ENCODE measurements at regions not wholly inside any gene's neighbourhood (a gene's known extent, or its start where the extent isn't known, plus 50 kb on each side); places are given as distances from the start of the nearest gene placed in this dataset.
"Not testable (repeated sequence)": the region's sequence is repeated elsewhere in the genome, so short reads cannot be mapped to it uniquely, and the experiment has no call there.

- DNase-seq: no peak
Measured at GRCh38 chr2:61774351-61774750, 79.5 kb downstream of the FAM161A start.

GRCh38 chr2:61771904-61772845 lies 81.7 kb downstream of the FAM161A start:
- no peak for DNase-seq

- no peak for DNase-seq
Measured at GRCh38 chr2:61770746-61771145, 83.1 kb downstream of the FAM161A start.

- no peak for DNase-seq
Measured at GRCh38 chr2:61770298-61770697, 83.6 kb downstream of the FAM161A start.

- no peak for DNase-seq
Measured at GRCh38 chr2:61769093-61769675, 84.7 kb downstream of the FAM161A start.

- peak; percentile 95 for DNase-seq
Measured at GRCh38 chr2:61764035-61764800, 89.6 kb downstream of the FAM161A start.

- no peak for DNase-seq
Measured at GRCh38 chr2:61763605-61764034, 90.2 kb downstream of the FAM161A start.

- DNase-seq: no peak
Measured at GRCh38 chr2:61762292-61762691, 91.6 kb downstream of the FAM161A start.

GRCh38 chr2:61759718-61760117 lies 94.1 kb downstream of the FAM161A start:
- no peak for DNase-seq

- no peak for DNase-seq
Measured at GRCh38 chr2:61759005-61759404, 94.9 kb downstream of the FAM161A start.

- no peak for DNase-seq
Measured at GRCh38 chr2:61758159-61758558, 95.7 kb downstream of the FAM161A start.

GRCh38 chr2:61753512-61753911 lies 100.3 kb downstream of the FAM161A start:
- no peak for DNase-seq

GRCh38 chr2:61750624-61751023 lies 103.2 kb downstream of the FAM161A start:
- no peak for DNase-seq

- DNase-seq: no peak
Measured at GRCh38 chr2:61742955-61743354, 110.9 kb downstream of the FAM161A start.

- no peak for DNase-seq
Measured at GRCh38 chr2:61737841-61738240, 116.0 kb downstream of the FAM161A start.

- DNase-seq: no peak
Measured at GRCh38 chr2:61736953-61737352, 116.9 kb downstream of the FAM161A start.

- DNase-seq: no peak
Measured at GRCh38 chr2:61733563-61733962, 120.3 kb downstream of the FAM161A start.

GRCh38 chr2:61732787-61733186 lies 121.1 kb downstream of the FAM161A start:
- DNase-seq: no peak

GRCh38 chr2:61727746-61728145 lies 126.1 kb downstream of the FAM161A start:
- DNase-seq: no peak

GRCh38 chr2:61726456-61727209 lies 127.2 kb downstream of the FAM161A start:
- DNase-seq: no peak

GRCh38 chr2:61723364-61723763 lies 130.5 kb downstream of the FAM161A start:
- DNase-seq: not testable (repeated sequence)

GRCh38 chr2:61722800-61723199 lies 131.1 kb downstream of the FAM161A start:
- DNase-seq: no peak

- no peak for DNase-seq
Measured at GRCh38 chr2:61722318-61722717, 131.5 kb downstream of the FAM161A start.
